Astrocyte (in vitro differentiated cells and primary cell): ENCODE measurements at regions not wholly inside any gene's neighbourhood (a gene's known extent, or its start where the extent isn't known, plus 50 kb on each side); places are given as distances from the start of the nearest gene placed in this dataset.

Experiments
- DNase-seq: peaks from one replicate; pipeline ENCODE4 v3.0.0-alpha.2; 2010; ENCODE audit warnings: low read depth
- FAIRE-seq: peaks from 2 replicates; lab custom pipeline; 2011; peaks lifted over from hg19 to GRCh38; lab: Jason Lieb, UNC
- H2AFZ ChIP-seq: 2 replicates; pipeline ENCODE4 v1.6.0; 2012; ENCODE audit warnings: low read depth, low read length, inconsistent platforms
- H3K27ac ChIP-seq: 2 replicates; pipeline ENCODE4 v1.5.1; 2011; ENCODE audit warnings: low read depth, low read length, inconsistent platforms
- H3K27me3 ChIP-seq: 2 replicates; pipeline ENCODE4 v1.6.0; 2011; ENCODE audit warnings: low read length, inconsistent platforms; ENCODE audit not compliant: insufficient read depth
- H3K36me3 ChIP-seq: 2 replicates; pipeline ENCODE4 v1.5.1; 2011; ENCODE audit warnings: low read length, inconsistent platforms; ENCODE audit not compliant: insufficient read depth
- H3K4me1 ChIP-seq: 2 replicates; pipeline ENCODE4 v1.5.1; 2011; ENCODE audit warnings: low read length, inconsistent platforms; ENCODE audit not compliant: insufficient read depth
- H3K4me2 ChIP-seq: 2 replicates; pipeline ENCODE4 v1.6.0; 2012; ENCODE audit warnings: low read length, inconsistent platforms
- H3K4me3 ChIP-seq: 2 replicates; pipeline ENCODE4 v1.5.1; 2011; ENCODE audit warnings: low read depth, mild to moderate bottlenecking, low read length, inconsistent platforms; ENCODE audit not compliant: insufficient read depth
- H3K79me2 ChIP-seq: 2 replicates; pipeline ENCODE4 v1.6.0; 2012; ENCODE audit warnings: mild to moderate bottlenecking, low read length, inconsistent platforms; ENCODE audit not compliant: insufficient read depth
- H3K9ac ChIP-seq: 2 replicates; pipeline ENCODE4 v1.6.0; 2012; ENCODE audit warnings: mild to moderate bottlenecking, low read length, inconsistent platforms
- H3K9me3 ChIP-seq: 2 replicates; pipeline ENCODE4 v1.5.1; 2012; ENCODE audit warnings: low read depth, mild to moderate bottlenecking, low read length, inconsistent platforms; ENCODE audit not compliant: insufficient read depth
- H4K20me1 ChIP-seq: 2 replicates; pipeline ENCODE4 v1.6.0; 2012; ENCODE audit warnings: low read length, inconsistent platforms; ENCODE audit not compliant: insufficient read depth
- H3K27ac Mint-ChIP-seq: one replicate; pipeline ENCODE4 v1.8.0; 2021; ENCODE audit warnings: mild to moderate bottlenecking, mixed read lengths; ENCODE audit not compliant: unreplicated experiment
- H3K27me3 Mint-ChIP-seq: one replicate; pipeline ENCODE4 v1.8.0; 2021; ENCODE audit warnings: low read depth, mixed read lengths; ENCODE audit not compliant: unreplicated experiment
- H3K36me3 Mint-ChIP-seq: one replicate; pipeline ENCODE4 v1.8.0; 2021; ENCODE audit warnings: low read depth, mixed read lengths; ENCODE audit not compliant: unreplicated experiment
- H3K4me1 Mint-ChIP-seq: one replicate; pipeline ENCODE4 v1.8.0; 2021; ENCODE audit warnings: low read depth, mixed read lengths; ENCODE audit not compliant: unreplicated experiment
- H3K4me3 Mint-ChIP-seq: one replicate; pipeline ENCODE4 v1.8.0; 2021; ENCODE audit warnings: mild to moderate bottlenecking, moderate library complexity, mixed read lengths; ENCODE audit not compliant: unreplicated experiment
- H3K9me3 Mint-ChIP-seq: one replicate; pipeline ENCODE4 v1.8.0; 2021; ENCODE audit warnings: mild to moderate bottlenecking, mixed read lengths; ENCODE audit not compliant: unreplicated experiment
- CTCF ChIP-seq: IDR thresholded peaks from 2 replicates; pipeline ENCODE4 v1.5.1; 2011; ENCODE audit warnings: low read depth, mild to moderate bottlenecking, inconsistent platforms, low read length, moderate library complexity; ENCODE audit not compliant: insufficient read depth
- EZH2 ChIP-seq: IDR thresholded peaks from 2 replicates; pipeline ENCODE4 v1.6.1; 2012; ENCODE audit warnings: mild to moderate bottlenecking, low read length, inconsistent platforms; ENCODE audit not compliant: insufficient read depth

GRCh38 chr1:226475142-226475511, 67.2 kb upstream of the PARP1 start:
- Histone ChIP-seq H3K4me3 (no peak overlapping the region), H3K36me3 (no peaks in the 10 kb centered on the region), H3K4me1 (no peaks in the 10 kb centered on the region), H2AFZ (no peak overlapping the region), H3K79me2 (no peaks in the 10 kb centered on the region), H3K9me3 (no peaks in the 10 kb centered on the region), H4K20me1 (no peaks in the 10 kb centered on the region), H3K4me2 (no peak overlapping the region), H3K9ac (no peak overlapping the region), H3K27me3 (peaks cover 20% of the 10 kb centered on the region), H3K27ac (no peak overlapping the region)
- H3K27ac Mint-ChIP-seq: no peak overlapping the region
- DNase-seq (no peak), FAIRE-seq (no peak)
- H3K36me3 Mint-ChIP-seq: no peaks in the 10 kb centered on the region
- no peaks in the 10 kb centered on the region for H3K9me3 Mint-ChIP-seq
- no peak for TF ChIP-seq EZH2
- H3K4me1 Mint-ChIP-seq: no peaks in the 10 kb centered on the region
- no peak overlapping the region for H3K4me3 Mint-ChIP-seq
- H3K27me3 Mint-ChIP-seq: peaks cover 25% of the 10 kb centered on the region

GRCh38 chr1:226476066-226476465, 68.2 kb upstream of the PARP1 start:
- H3K9me3 ChIP-seq: no peaks in the 10 kb centered on the region
- DNase-seq (no peak), FAIRE-seq (no peak)
- H3K36me3 ChIP-seq: no peaks in the 10 kb centered on the region
- H3K9me3 Mint-ChIP-seq: no peaks in the 10 kb centered on the region
- H3K4me3 ChIP-seq: no peak overlapping the region
- no peaks in the 10 kb centered on the region for H3K36me3 Mint-ChIP-seq
- H3K4me2 ChIP-seq: no peak overlapping the region
- peaks cover 24% of the 10 kb centered on the region for H3K27me3 Mint-ChIP-seq
- H3K27ac Mint-ChIP-seq: no peak overlapping the region
- H3K9ac ChIP-seq: no peak overlapping the region
- H4K20me1 ChIP-seq: no peaks in the 10 kb centered on the region
- no peak for TF ChIP-seq EZH2
- no peak for TF ChIP-seq CTCF
- H3K79me2 ChIP-seq: no peaks in the 10 kb centered on the region
- H3K4me1 ChIP-seq: no peaks in the 10 kb centered on the region
- H3K4me1 Mint-ChIP-seq: no peaks in the 10 kb centered on the region
- peaks cover 26% of the 10 kb centered on the region for H3K27me3 ChIP-seq
- no peak overlapping the region for H3K4me3 Mint-ChIP-seq
- no peak overlapping the region for H2AFZ ChIP-seq
- H3K27ac ChIP-seq: no peak overlapping the region

GRCh38 chr1:226476648-226477319, 68.9 kb upstream of the PARP1 start:
- H3K9me3 ChIP-seq: no peaks in the 10 kb centered on the region
- H3K9ac ChIP-seq: no peak overlapping the region
- H3K36me3 ChIP-seq: no peaks in the 10 kb centered on the region
- no peak overlapping the region for H3K27ac ChIP-seq
- no peaks in the 10 kb centered on the region for H4K20me1 ChIP-seq
- DNase-seq (no peak), FAIRE-seq (no peak)
- H3K4me3 ChIP-seq: no peak overlapping the region
- Mint-ChIP-seq H3K4me3 (no peak overlapping the region), H3K27me3 (peaks cover 21% of the 10 kb centered on the region), H3K27ac (no peak overlapping the region), H3K36me3 (no peaks in the 10 kb centered on the region), H3K9me3 (no peaks in the 10 kb centered on the region), H3K4me1 (no peaks in the 10 kb centered on the region)
- TF ChIP-seq EZH2: no peak
- no peaks in the 10 kb centered on the region for H3K4me1 ChIP-seq
- H3K79me2 ChIP-seq: no peaks in the 10 kb centered on the region
- no peak overlapping the region for H3K4me2 ChIP-seq
- H2AFZ ChIP-seq: no peak overlapping the region
- H3K27me3 ChIP-seq: peaks cover 31% of the 10 kb centered on the region
